Mucosa of gallbladder (tissue), 1 donor: ENCODE measurements at regions not wholly inside any gene's neighbourhood (a gene's known extent, or its start where the extent isn't known, plus 50 kb on each side); places are given as distances from the start of the nearest gene placed in this dataset.
"Not testable (repeated sequence)": the region's sequence is repeated elsewhere in the genome, so short reads cannot be mapped to it uniquely, and the experiment has no call there.

Experiments
- DNase-seq: peaks from one replicate; pipeline ENCODE4 v3.0.0-alpha.2; 2020; ENCODE audit warnings: low spot score
- donor health status: DM: no; HTN: no; CAD: no.

DNA sequence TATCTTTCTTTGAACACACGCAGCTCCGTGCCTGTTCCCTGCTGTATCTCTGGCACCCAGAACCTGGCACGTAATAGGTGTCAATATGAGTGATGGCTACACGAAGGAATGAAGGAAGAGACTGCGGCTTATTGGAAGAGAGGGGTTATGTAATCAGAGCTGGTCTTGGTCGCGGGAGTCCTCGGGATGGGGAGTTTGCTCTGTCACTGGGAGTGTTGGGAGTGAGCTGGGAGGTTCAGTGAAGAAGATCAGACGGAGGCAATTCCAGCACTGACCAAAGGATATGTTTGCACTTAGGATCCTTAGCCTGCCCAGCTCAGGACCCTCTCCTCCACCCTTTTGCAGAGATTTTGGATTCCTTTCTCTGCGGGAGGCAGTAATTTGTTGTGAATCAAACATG, 709.1 kb downstream of the PTPRU start:
- DNase-seq, result no peak

DNA sequence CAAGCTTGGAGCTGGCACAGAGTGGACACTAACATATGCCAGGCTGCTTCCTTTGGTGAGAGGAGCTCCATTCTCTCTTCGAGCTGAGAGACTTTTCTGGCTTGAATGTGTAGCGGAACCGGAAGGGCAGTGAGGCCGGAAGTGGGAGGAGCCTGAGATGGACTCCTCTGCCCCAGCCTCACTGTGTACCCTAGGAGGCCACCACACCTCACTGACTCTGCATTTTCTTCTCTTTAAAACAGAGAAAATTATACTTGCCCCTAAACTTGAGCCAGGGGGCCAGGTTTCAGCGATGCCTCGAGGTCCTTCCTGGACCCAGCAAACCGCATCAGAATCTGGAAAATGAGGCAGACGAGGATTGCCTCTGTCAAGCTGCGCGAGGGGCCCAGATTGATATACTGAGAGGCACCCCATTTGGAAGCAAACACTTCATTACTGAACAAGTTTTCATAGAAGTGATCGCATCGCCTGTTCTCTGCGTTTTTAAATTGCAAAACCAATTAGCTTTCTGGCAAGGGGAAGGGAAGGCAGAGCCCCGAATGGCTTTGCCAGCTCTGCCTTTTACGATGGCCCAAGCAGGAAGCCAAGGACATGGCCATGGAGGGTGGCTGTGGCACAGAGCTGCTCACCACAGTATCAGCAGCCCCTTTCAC, 708.1 kb downstream of the PTPRU start:
- DNase-seq, result no peak

- no peak for DNase-seq
These were observed 706.7 kb downstream of the PTPRU start for GRCh38 chr1:29943034-29943433.

- no peak for DNase-seq
These were observed 702.8 kb downstream of the PTPRU start for GRCh38 chr1:29939079-29939478.

GRCh38 chr1:29937356-29937755, 701.0 kb downstream of the PTPRU start:
- no peak for DNase-seq

DNA sequence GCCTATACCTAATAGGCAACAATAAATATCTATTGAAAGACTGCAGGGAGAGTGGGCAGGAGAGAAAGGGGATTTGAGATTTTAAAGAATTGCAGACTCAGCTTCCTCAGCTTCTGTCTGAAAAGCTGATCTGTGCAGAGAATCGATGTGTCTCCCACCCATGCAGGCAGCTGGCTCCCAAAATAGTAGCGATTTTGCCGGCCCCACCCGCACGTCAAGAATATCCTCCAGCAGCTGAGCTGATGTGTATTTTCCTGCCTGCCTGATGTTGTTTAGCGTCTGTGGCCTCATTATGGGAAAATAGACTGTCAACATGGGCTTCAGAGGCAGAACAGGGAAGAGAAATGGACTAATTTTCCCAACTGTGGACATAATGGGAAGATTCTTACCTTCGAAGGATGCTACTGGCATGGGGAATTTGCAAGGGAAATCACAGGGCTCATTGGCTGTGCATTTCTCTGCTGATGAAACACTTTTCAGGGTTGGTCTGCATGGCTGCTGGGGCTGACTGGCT, 699.8 kb downstream of the PTPRU start:
- no peak for DNase-seq

DNA sequence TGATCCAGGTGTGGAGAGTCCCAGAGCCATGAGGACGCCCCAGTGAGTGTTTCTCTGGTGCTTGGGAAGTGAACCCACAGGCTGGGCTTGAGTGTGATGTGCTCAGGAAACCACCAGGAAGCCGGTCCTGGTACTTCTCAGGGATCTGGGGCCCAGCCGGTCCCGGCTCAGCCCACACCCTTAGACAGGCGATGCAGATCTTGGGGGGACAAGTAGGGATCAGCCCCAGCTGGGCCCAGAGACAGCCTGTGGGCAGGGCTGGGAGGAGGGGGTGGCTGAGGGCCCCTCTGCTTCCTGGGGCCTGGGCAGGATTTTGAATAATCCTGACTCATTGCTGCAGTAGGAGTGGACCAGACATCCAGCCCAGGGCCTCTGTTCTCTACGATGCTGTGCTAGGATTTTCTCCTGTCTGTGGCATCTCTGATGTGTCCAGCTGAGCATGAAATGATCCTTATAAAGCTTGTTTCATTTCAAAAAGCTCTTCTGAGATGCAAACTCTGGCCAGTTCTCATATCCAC, 698.0 kb downstream of the PTPRU start:
- no peak for DNase-seq

DNA sequence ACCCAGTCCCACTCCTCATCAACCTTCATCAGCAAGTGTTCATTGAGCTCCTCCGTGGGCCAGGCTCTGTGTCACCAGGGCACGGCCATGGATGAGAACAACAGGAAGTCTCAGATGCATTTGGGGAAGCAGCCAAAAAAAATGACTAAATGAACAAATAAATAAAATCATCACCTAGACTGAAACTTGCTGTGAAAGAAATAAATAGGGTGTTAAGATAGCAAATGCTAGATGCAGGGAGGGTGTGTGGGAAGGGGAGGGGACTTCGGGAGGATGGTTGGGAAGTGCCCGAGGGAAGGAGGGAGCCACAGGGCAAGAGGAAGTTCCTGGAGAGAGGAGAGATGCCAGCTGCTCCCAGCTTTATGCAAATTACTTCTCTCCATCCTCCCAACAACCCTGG, 696.7 kb downstream of the PTPRU start:
- no peak for DNase-seq

DNA sequence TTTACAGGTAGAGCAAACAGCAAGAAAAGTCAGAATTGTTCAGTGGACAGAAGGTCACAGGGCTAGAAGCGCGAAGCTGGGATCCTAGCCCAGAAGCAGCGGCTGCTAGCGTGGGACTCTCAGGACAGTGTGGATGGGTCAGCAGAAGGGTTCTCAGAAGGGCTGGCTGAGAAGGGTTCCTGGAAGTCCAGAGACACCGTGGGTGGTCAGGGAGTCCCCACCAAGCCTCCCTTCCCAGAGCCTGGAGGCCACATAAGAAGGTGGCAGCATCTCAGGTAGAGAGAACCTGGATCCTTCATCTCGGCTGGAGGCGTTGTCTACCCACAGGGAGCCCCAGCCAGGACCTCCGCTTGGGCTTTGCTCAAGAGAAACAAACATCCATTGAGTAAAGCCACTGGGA, 696.3 kb downstream of the PTPRU start:
- no peak for DNase-seq

DNA sequence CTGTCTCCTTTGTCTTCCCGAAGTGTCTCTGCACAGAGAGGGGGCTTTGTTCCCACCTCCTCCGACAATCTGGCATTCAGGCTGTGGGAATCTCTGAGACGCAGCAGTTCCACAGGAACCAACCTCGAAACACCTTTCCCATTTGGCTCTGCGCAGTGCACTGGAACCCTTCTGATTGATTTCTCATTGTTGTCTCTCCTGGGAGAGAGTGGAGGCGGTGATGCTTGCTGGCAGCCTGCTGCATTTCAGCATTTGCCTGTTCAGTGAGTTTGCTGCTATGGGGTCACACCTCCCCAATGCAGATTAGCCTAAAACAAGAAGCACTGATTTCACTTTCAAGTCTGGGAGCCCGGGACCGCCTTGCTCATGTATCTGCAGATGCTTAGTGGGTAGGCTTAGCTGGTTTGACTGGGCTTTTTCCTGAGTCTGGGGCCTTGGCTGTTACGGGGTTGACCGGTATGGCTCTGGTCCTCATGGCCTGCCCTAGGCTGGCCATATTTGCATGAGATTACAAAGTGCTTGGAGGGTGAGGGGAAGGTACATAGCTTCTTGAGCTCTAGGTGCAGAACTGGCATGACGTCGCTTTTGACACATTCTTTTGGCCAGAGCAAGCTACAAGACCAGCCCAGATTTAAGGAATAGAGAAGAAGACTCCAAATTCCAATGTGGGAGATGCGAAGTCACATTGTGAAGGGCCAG, 695.3 kb downstream of the PTPRU start:
- no peak for DNase-seq

DNA sequence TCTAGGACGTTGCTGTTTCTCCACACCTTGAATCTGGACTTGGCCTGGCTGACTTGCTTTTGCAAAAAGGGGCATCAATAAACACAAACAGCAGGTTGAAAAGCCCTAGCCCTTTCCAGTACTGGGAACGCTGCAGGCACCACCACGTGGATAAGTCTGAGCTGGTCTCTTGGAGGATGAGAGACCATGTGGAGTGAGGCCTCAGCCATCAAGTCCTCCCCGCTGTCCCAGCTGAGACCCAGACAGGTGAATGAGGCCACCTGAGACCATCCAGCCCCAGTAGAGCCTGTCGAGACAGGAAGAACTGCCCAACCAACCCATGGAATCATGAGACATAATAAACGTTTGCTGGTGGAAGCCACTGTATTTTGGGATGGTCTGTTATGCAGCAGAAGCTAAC, 688.7 kb downstream of the PTPRU start:
- DNase-seq, result no peak

DNA sequence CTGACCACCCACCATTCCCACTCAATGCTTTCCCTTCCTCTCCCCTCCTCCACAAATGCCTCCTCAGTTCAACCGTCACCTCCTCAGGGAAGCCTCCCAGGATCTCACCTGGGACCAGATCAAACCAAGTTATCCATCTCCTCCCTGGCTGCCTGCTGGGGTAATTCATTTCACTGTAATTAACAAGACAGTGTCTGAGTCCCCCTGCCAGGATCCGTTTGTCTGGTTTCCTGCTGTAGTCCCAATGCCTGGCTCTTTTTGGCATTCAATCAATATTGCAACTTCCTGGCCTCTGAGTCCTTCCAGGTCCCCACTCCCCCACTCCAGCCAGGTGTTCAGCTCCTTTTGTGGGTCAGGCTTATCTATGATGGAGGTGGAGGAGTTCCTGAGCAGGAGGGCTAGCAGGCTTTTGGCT, 687.7 kb downstream of the PTPRU start:
- no peak for DNase-seq

DNA sequence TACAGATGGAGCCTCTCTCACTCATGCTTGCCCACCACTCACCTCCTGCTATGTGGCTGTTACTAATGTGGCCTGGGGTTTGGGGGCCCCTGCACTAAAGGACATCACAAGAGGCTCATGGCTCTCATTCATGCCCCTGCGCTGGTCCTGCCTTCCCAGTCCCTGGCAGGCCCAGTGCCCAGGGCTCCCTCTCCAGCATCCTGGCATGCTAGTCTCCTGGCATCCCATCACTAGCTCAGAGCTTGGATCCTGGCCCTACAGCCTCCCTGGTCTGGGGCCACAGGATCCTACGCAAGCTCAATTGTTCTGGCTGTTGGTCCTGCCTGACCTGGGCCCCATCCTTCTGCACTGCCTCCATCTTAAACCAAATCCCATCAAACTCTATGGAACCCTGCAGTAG, 685.4 kb downstream of the PTPRU start:
- no peak for DNase-seq

DNA sequence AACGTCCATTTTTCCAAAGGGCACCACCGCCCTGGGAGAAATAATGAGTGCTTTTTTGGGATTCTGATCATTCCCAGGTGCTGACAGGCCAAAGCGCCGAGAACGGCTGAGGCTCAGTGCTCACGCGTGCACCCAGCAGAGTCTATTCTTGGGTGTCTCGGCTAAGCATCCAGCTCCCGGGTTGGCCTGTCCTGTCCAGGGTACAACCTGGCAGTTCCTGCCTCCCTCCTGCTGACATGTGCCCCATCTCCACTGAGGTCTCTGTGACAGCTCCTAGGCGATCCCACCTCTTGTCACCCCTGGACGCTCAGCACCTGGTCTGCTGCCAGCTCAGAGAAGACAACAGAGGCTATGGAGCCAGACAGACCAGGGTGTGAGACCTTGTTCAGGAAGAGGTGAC, 684.5 kb downstream of the PTPRU start:
- no peak for DNase-seq

- DNase-seq, result no peak
These were observed 684.0 kb downstream of the PTPRU start for GRCh38 chr1:29920316-29920715.

- not testable (repeated sequence) for DNase-seq
These were observed 682.7 kb downstream of the PTPRU start for GRCh38 chr1:29919041-29919440.

- no peak for DNase-seq
These were observed 680.5 kb downstream of the PTPRU start for GRCh38 chr1:29916656-29917369.

DNA sequence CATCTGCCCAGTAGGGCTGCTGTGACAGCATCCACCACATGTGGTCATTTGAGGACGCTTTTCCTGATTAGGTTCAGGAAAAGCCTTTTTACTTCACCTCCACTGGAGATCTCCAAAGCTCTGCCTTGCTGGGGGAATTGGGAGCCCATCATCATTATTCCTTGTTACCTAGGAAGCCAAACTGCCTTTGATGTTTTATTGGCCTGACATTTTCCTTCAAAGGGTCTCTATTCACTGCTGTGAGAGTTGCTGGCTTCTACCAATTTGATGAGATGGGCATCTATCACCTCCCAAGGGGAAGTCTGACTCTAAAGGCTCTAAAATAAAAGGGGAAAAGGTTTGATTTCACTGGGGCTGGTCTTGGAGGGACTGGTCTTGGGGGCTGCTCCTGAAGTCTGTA, 678.6 kb downstream of the PTPRU start:
- no peak for DNase-seq

- peak; percentile 38 for DNase-seq
These were observed 676.1 kb downstream of the PTPRU start for GRCh38 chr1:29912425-29912824.

- DNase-seq, result no peak
These were observed 673.6 kb downstream of the PTPRU start for GRCh38 chr1:29909962-29910361.

DNA sequence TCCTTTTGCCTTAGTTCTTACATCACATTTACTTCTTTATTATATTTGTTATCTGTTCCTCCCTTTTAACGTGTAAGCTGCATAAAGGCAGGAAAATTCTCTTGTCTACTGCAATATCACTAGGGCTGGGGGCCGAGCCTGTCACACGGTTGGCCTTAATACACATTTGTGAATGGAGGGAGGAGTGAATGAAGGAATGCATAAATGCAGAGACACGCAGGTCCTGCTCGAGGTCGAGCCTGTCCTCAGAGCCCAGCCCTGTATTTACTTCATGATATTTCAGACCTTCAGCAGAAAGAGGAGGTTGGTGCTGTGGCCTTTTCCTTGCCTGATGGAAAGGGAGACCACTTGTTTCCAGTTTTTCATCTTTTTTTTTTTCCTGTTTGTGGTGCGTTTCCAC, 671.3 kb downstream of the PTPRU start:
- DNase-seq, result no peak

- DNase-seq, result no peak
These were observed 670.6 kb downstream of the PTPRU start for GRCh38 chr1:29906927-29907326.
